GM12801 (cell line): ENCODE measurements at regions not wholly inside any gene's neighbourhood (a gene's known extent, or its start where the extent isn't known, plus 50 kb on each side); places are given as distances from the start of the nearest gene placed in this dataset.

Experiments
- TF ChIP-seq, protein P1 (sequence below): IDR thresholded peaks from one replicate; pipeline ENCODE4 v1.5.1; 2011; ENCODE audit warnings: control low read depth; ENCODE audit not compliant: insufficient read length; ENCODE audit errors: extremely low read depth

DNA sequence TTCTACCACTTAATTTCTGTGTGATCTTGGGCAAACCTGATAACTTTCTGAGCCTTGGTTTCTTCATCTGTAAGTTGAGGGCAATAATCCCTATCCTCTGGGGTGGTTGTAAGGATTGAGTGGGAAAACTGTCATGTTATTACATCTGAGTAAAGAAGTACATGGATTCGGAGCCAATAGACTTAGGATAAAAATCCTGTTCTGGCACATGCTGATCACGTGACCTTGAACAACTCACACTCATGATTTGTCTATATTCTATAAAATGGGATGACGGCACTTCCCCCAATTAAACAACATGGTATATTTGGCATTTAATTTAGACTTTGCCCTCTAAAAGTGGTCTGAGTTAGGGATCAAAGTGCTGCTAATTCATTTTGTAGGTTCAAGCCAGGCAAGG is 315.5 kb downstream of the PLPP3 start:
- TF ChIP-seq, protein P1, sequence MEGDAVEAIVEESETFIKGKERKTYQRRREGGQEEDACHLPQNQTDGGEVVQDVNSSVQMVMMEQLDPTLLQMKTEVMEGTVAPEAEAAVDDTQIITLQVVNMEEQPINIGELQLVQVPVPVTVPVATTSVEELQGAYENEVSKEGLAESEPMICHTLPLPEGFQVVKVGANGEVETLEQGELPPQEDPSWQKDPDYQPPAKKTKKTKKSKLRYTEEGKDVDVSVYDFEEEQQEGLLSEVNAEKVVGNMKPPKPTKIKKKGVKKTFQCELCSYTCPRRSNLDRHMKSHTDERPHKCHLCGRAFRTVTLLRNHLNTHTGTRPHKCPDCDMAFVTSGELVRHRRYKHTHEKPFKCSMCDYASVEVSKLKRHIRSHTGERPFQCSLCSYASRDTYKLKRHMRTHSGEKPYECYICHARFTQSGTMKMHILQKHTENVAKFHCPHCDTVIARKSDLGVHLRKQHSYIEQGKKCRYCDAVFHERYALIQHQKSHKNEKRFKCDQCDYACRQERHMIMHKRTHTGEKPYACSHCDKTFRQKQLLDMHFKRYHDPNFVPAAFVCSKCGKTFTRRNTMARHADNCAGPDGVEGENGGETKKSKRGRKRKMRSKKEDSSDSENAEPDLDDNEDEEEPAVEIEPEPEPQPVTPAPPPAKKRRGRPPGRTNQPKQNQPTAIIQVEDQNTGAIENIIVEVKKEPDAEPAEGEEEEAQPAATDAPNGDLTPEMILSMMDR, result no peak

DNA sequence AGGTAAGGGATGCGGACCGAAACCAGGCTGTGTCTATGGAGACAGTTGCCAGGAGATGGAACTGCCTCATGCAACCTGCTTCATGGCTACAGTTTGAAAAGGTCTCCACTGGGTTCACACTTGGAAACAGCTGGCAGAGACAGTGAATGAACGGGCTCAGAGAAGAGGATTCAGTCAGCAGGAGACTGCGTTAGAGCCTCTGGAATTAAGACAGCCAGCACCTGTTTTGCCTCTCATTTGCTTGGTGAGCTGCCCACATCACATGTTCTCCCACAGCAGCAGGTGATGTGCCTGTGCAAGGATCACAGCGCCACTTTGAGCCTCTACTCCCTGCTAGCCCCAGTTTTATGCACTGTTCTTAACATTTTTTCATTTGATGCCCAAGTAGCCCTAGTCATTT is 321.0 kb downstream of the PLPP3 start:
- TF ChIP-seq, protein P1, result no peak

- TF ChIP-seq, protein P1, result no peak
These were observed 321.6 kb downstream of the PLPP3 start for GRCh38 chr1:56257726-56258125.

DNA sequence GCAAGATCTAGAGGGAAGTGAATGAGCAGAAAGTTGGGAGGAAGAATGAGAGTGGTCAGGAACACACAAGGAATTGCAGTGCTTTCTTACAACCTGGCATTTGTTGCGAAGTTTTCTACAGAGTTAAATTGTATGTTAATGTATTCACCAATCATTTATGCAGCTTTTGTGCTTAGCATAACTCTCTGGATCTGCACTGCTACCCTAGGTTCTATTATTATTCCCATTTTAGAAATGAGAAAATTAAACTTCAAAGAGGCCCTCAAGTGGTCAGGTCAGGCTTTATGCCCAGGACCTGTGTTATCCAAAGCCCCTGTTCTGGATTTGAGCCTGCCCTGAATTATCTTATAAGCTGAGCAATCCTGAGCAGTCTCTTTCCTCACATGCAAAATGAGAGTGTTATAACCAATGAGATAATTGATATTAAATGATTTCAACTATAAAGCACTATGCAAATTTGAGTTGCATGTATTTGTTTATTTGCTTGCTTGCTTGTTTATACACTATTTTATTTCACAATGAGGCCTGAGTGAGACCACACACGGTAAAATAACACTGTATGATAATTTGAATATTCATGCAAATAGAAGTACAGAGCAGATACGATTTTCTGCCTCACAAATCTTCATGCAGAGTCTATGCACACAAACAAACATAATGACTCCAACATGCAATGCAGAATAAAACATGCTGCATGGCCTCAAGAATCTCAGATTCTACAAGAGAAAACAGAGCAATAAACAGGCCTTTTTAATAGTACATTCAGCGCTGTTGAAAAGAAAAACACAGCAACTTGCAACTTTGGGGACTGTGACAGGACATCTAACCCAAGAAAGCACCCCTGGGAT is 323.0 kb downstream of the PLPP3 start:
- TF ChIP-seq, protein P1, result no peak

DNA sequence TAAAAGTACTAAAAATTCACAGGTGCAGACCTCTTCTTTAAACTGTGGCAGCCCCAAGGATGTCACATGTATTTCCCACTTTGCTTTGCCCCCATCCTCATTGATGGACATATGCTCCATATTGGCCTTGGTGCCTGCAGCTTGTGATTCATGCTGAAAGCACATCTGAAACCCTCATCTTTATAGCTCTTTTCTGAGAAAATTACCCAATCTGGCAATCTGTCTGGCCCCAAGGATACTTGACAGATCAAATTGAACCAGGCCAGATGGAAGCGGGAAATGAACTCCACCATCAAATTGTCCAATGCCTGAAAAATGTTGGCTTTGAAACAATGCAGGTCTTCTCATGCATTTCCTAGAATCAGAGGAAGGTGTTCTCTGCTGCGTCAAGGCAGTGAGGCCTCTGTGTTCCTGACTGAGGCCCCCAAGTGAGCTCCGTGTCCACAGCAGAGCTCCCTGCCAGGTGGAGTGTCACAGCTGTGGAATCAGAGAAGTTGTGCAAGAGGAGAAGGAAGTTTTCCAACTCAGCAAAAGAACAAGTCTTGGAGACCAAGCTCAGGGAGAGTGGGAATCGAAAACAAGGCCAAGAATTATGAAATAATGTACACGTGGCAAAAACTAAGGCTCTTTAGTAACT is 323.7 kb downstream of the PLPP3 start:
- TF ChIP-seq, protein P1, result no peak

DNA sequence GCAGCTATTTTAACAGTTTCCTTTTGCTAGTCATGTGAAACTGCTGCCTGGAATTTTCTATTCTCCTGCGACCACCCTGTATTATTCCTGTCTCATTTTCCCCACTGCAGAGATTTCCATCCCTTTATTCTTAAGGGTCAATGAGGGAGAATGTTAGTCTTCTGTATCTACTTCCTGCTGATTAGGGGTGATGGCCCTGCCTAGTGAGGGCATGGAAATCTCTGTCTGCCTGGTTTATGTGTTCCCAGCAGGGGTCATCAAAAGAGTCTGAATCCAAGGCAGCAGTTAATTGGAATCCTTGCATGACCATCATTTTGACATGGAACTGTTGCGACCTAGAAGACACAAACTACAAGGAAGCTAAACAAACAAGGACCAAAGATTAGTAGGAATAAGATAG is 325.2 kb downstream of the PLPP3 start:
- TF ChIP-seq, protein P1, result no peak

- TF ChIP-seq, protein P1, result no peak
These were observed 328.6 kb downstream of the PLPP3 start for GRCh38 chr1:56250809-56251208.
